Omental fat pad (tissue), 3 donors: ENCODE measurements at regions not wholly inside any gene's neighbourhood (a gene's known extent, or its start where the extent isn't known, plus 50 kb on each side); places are given as distances from the start of the nearest gene placed in this dataset.

Source experiments
- ATAC-seq: fragments of 150-250 bp; one replicate; pipeline ENCODE4 v1.9.1; 2016; ENCODE audit warnings: mild to moderate bottlenecking, moderate library complexity; ENCODE audit not compliant: low FRiP score
- DNase-seq: peaks from one replicate; pipeline ENCODE4 v3.0.0-alpha.2; 2019; ENCODE audit warnings: low spot score
- TF ChIP-seq, protein P1 (sequence below), 3 donors: fragments of 450-650 bp; IDR thresholded peaks; one replicate each; pipeline ENCODE4 v1.5.1; 2016 to 2017; ENCODE audit warnings: antibody characterized with exemption in 3 of 3, mild to moderate bottlenecking in 3 of 3, moderate library complexity in 2 of 3

DNA sequence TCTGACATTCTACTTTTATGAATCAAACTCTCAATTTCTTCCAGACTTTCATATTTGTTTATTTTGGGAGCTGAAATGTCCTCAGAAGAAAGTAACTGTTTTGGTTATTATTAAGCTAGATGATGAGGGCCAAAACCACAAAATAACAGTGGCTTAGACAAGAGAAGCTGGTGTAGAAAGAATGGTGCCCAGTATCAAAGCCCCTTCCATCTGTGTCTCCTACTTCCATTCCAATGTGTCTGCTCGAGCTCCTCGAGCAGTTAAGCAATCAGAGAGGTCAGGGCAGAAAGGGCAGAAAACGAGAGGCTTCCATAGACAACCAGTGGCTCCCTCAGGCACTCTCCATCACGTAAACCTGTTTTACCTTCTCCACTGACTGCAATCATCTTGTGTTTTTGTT is 59.7 kb upstream of the MAGI1 start:
- DNase-seq, result no peak
- no peak for ATAC-seq
- TF ChIP-seq, protein P1, sequence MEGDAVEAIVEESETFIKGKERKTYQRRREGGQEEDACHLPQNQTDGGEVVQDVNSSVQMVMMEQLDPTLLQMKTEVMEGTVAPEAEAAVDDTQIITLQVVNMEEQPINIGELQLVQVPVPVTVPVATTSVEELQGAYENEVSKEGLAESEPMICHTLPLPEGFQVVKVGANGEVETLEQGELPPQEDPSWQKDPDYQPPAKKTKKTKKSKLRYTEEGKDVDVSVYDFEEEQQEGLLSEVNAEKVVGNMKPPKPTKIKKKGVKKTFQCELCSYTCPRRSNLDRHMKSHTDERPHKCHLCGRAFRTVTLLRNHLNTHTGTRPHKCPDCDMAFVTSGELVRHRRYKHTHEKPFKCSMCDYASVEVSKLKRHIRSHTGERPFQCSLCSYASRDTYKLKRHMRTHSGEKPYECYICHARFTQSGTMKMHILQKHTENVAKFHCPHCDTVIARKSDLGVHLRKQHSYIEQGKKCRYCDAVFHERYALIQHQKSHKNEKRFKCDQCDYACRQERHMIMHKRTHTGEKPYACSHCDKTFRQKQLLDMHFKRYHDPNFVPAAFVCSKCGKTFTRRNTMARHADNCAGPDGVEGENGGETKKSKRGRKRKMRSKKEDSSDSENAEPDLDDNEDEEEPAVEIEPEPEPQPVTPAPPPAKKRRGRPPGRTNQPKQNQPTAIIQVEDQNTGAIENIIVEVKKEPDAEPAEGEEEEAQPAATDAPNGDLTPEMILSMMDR (IDR thresholded peaks at IDR 0.05), result no peak

DNA sequence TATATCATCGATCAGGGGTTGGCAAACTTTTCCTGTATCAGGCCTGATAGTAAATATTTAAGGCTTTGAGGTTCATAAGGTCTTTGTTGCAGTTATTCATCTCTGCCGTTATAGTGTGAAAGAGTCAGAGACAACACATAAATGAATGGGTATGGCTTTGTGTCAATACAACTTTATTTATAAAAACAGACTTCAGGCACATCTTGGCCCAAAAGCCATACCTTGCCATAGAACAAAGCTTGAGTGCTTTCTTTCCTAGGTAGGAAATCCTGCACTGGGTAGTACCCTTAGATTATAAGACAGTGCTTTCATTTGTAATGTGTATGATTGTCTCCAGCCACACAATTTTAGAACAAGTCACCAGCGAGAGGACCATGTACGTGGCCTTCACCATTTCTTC is 58.9 kb upstream of the MAGI1 start:
- TF ChIP-seq, protein P1 (IDR thresholded peaks at IDR 0.05), result no peak
- no peak for DNase-seq
- ATAC-seq, result no peak

DNA sequence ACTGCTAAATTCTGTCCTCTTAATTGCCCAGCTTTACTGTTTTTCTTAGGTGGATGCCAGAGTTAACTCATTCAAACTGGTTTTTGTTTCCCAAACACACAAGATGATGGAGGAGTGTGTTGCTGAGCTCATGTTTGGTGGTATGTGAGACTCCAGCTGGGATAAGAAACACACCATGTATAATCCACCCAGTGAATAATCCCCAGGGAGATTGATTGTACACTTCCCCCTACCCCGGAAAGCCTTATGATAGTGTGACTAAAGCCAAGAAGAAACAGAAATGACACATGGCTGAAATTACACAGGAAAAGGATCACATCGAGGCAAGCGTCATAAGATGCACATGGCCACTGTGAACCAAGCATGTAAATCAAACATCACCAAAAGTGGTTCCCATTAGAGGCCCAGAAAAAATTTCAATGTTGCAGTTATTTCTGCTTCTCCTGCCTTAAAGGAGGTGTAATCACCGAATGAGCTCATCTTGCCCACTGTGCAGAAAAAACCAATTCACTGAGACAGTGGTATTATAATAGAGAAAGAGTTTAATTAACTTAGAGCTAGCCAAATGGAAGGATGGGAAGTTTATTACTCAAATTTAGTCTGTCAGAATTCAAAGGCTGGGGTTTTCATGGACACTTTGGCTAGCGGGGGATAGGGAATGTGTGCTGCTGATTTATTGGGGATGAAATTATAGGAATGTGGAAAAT is 56.7 kb upstream of the MAGI1 start:
- TF ChIP-seq, protein P1 (IDR thresholded peaks at IDR 0.05), result no peak
- DNase-seq, result no peak
- ATAC-seq, result no peak

DNA sequence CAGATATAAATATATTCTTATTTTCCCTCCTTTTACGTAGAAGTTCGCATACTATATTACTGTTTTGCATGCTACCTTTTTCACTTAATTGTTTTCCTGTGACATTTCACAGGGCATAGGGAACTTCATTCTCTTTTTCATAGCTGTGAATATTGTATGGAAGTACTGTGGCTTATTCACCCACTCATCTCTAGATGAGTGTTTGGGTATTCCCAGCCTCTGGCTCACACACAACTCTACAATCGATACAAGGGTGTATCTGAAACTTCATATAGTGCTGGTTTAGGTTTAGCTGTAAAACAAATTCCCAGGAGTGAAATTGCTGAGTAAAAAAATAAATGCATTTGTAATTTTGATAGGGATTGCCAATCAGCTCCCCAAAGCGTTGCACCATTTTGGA is 55.3 kb upstream of the MAGI1 start:
- DNase-seq (no peak), ATAC-seq (no peak)
- TF ChIP-seq, protein P1 (IDR thresholded peaks at IDR 0.05), result no peak

DNA sequence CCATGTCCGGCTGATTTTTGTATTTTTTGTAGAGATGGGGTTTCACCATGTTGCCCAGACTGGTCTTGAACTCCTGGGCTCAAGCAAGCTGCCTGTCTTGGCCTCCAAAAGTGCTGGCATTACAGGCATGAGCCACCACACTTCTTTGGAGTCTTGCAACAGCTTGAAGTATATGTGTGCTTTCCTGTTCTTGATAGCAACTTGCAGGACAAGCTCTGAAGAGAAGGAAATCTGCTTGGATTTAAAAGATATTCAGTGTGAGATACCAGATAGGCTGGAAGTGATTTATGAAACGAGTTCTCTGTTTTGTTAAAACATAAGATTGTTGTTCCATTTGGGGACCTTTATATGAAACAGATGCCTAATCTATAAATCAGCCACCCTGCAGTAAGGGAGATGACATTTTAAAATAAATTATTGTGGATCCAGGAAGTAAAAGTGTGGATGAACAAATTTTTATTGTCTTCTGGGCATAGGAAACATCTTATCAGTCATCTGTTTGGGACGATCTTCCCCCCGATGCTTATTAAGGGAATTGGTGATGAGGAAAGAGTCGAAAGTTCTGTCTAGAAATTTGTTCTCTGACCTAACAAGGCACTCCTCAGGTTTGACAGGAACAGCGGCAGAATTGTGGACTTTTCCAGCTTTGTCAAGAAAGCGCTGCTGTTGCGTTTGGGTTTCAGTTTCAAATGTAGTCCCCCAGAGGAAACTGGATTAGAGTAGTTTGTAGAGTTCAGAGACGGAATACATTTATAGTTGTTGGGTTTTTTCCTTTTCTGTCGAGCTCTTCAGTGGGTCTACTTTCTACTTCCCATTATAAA is 53.7 kb upstream of the MAGI1 start:
- ATAC-seq (no peak), DNase-seq (no peak)

More for the DNA sequence above, 53.7 kb upstream of the MAGI1 start:
- TF ChIP-seq, protein P1 (IDR thresholded peaks at IDR 0.05), result no peak
